ENCODE measurements at regions not wholly inside any gene's neighbourhood (a gene's known extent, or its start where the extent isn't known, plus 50 kb on each side); places are given as distances from the start of the nearest gene placed in this dataset.

- TF ChIP-seq CTCF (IDR thresholded peaks at IDR 0.05) (no peak), POLR2AphosphoS5 (IDR thresholded peaks at IDR 0.05) (no peak), EP300 (IDR thresholded peaks at IDR 0.05) (no peak), POLR2A (IDR thresholded peaks at IDR 0.05) (no peak)
Observed at GRCh38 chr1:37299216-37299615, 175.2 kb upstream of the ZC3H12A start.
